Effector CD4-positive, alpha-beta T cell (primary cell): ENCODE measurements at regions not wholly inside any gene's neighbourhood (a gene's known extent, or its start where the extent isn't known, plus 50 kb on each side); places are given as distances from the start of the nearest gene placed in this dataset.

Experiments used
- DNase-seq: peaks from one replicate; pipeline ENCODE4 v3.0.0-alpha.2; 2020

- no peak for DNase-seq
Measured at GRCh38 chr7:106812027-106812643, 52.9 kb upstream of the PIK3CG start.

GRCh38 chr7:106813705-106814305 lies 51.3 kb upstream of the PIK3CG start:
- DNase-seq: no peak

DNA sequence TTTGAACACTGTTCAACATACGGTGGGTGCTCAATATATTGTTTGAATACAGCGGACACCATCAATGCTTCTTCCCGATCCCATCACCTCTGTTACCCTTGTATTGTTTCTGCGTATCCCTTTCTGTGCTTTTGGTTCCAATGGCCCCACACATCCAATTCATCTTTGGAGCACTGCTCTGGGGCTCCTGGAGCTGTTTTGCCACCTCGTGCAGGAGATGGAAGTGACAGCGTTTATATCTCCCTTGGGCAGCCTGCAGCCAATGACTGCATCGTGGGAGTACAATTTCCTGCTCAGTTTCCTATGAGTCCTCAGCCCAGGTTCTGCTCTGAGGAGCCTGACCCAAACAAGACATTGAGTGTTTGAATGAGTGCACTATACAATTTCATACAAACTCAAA lies 50.2 kb upstream of the PIK3CG start:
- no peak for DNase-seq
